Hepatocyte (in vitro differentiated cells): ENCODE measurements at regions not wholly inside any gene's neighbourhood (a gene's known extent, or its start where the extent isn't known, plus 50 kb on each side); places are given as distances from the start of the nearest gene placed in this dataset.

Experiments used
- EZH2phosphoT487 ChIP-seq: fragments of 200-600 bp; sonication (generic); IDR thresholded peaks from one replicate; pipeline ENCODE4 v1.6.1; 2018; ENCODE audit warnings: antibody characterized with exemption, mild to moderate bottlenecking, low read depth, moderate library complexity; ENCODE audit not compliant: unreplicated experiment, severe bottlenecking
- TF ChIP-seq, protein P1 (sequence below): fragments of 200-600 bp; sonication (generic); IDR thresholded peaks from 2 replicates; pipeline ENCODE4 v1.5.1; 2016; ENCODE audit warnings: antibody characterized with exemption, mild to moderate bottlenecking; ENCODE audit not compliant: poor library complexity

DNA sequence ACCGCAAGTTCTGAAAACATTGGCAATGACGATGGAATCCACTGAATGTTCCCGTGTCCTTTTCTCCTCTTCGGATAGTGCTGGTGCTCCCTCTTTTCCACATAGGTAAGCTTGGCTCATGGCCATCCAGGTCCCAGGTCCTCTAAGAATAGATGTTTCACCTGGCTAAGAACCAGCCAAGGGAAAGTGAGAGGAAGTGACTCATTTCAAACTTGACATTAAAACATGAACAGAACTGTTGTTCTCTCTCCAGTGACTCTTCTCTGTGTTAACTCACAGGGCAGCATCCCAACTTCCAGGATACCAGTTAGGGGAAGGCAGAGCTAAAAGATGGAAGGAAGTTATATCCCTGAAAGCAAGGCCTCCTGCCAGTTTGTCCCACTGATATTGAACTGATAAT lies 493.8 kb upstream of the CHRM3 start:
- TF ChIP-seq, protein P1, sequence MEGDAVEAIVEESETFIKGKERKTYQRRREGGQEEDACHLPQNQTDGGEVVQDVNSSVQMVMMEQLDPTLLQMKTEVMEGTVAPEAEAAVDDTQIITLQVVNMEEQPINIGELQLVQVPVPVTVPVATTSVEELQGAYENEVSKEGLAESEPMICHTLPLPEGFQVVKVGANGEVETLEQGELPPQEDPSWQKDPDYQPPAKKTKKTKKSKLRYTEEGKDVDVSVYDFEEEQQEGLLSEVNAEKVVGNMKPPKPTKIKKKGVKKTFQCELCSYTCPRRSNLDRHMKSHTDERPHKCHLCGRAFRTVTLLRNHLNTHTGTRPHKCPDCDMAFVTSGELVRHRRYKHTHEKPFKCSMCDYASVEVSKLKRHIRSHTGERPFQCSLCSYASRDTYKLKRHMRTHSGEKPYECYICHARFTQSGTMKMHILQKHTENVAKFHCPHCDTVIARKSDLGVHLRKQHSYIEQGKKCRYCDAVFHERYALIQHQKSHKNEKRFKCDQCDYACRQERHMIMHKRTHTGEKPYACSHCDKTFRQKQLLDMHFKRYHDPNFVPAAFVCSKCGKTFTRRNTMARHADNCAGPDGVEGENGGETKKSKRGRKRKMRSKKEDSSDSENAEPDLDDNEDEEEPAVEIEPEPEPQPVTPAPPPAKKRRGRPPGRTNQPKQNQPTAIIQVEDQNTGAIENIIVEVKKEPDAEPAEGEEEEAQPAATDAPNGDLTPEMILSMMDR, result no peak
- no peak for TF ChIP-seq EZH2phosphoT487
